ENCODE measurements at regions not wholly inside any gene's neighbourhood (a gene's known extent, or its start where the extent isn't known, plus 50 kb on each side); places are given as distances from the start of the nearest gene placed in this dataset.
"Not testable (repeated sequence)": the region's sequence is repeated elsewhere in the genome, so short reads cannot be mapped to it uniquely, and the experiment has no call there.

- DNase-seq, result peak in 1 of 3 experiments; percentile 23
Observed at GRCh38 chr13:60214213-60215055, 50.7 kb upstream of the DIAPH3 start.

DNA sequence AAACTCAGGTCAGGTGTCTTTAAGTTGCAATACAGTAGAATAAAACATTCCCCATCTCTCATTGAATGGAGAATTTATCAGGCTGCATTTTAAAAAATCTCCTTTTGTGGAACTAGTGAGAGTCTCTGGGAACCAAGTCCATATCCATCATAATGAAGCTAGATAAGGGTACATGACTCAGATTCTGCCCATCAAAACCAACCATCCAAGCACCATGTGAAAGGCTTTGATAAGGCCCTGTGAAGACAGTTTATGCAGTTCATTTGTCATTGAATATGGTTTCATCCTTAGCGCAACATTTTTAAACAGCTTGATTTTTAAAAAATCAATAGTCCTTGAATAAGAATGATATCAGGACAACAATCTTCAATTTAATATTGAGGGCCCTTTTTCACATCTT, 56.3 kb upstream of the DIAPH3 start:
- DNase-seq, result no peak

DNA sequence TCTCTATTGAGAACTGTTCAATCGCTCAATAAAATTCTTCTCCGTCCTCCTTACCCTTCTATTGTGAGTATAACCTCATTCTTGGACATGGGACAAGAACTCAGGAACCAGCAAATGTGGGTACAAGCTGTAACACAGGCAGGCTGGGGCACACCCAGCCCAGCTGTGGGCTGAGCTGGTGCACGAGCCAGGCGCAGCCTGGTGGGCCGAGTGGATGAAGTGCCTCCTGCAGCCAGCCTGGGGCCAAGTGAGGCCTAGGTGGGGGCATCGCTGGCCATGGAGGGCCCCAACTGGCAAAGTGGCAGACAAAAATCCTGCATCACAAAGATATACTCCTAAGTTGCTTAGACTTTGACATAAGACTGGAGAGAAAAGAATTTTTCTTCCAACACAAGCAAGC, 57.9 kb upstream of the DIAPH3 start:
- no peak for DNase-seq

- DNase-seq, result peak in 2 of 3 experiments; percentile 39 to 74
Observed at GRCh38 chr13:60226507-60226906, 62.8 kb upstream of the DIAPH3 start.

GRCh38 chr13:60227158-60227557, 63.4 kb upstream of the DIAPH3 start:
- no peak for DNase-seq

- peak in 2 of 3 experiments; percentile 58 to 88 for DNase-seq
Observed at GRCh38 chr13:60229708-60230272, 66.1 kb upstream of the DIAPH3 start.

DNA sequence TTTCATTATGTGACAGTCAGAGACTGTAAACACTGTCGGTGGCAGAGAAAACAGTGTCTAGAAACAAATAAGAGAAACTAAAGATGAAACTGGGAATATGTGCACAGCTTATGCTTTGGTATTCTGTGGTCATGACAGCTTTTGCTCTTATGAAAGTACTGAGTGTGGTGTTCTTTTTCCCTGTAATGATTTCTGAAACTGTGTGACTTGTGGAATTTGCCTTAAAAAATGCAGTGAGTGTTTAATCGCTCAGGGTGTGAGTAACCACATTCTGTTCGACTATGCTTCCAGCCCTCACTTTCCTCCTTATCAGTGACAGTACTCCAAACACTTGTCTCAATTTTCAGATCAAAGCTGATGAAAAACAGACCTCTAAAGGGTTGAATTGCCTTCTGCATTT, 66.9 kb upstream of the DIAPH3 start:
- DNase-seq, result no peak

GRCh38 chr13:60242043-60242595, 78.4 kb upstream of the DIAPH3 start:
- DNase-seq, result peak in 1 of 3 experiments; percentile 56

GRCh38 chr13:60244381-60244780, 80.7 kb upstream of the DIAPH3 start:
- DNase-seq, result no peak

- not testable (repeated sequence) for DNase-seq
Observed at GRCh38 chr13:60251419-60251818, 87.7 kb upstream of the DIAPH3 start.

DNA sequence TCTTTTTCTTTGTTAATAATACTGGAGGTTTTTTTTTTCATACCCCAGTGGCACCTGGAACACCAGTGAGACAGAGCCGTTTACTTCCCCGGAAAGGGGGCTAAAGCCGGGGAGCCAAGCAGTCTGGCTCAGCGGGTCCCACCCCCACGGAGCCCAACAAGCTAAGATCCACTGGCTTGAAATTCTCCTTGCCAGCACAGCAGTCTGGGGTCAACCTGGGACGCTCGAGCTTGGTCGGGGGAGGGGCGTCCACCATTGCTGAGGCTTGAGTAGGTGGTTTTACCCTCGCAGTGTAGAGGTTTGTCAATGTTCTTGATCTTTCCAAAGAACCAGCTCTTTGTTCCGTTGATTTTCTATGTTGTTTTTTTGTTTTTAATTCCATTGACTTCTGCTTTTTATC, 94.6 kb upstream of the DIAPH3 start:
- DNase-seq, result no peak

DNA sequence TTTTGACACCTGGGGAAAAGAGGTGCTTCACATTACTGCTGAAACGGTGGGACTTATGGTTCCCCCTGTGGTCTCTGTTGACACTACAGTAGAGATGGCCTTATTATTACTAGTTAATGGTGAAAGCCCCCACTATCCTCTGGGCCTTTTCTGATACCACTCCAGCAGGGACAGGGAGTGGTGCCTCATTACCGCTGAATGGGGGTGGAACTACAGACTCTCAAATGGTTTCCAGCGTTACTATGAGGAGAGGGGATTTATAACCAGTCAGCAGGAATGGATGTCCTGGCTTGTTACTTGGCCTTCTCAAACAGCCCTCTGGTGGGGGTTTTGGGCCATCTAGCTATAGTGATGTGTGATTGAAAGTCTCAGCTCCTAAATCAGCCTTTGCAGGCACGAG, 96.7 kb upstream of the DIAPH3 start:
- peak in 2 of 3 experiments; percentile 16 to 23 for DNase-seq

DNA sequence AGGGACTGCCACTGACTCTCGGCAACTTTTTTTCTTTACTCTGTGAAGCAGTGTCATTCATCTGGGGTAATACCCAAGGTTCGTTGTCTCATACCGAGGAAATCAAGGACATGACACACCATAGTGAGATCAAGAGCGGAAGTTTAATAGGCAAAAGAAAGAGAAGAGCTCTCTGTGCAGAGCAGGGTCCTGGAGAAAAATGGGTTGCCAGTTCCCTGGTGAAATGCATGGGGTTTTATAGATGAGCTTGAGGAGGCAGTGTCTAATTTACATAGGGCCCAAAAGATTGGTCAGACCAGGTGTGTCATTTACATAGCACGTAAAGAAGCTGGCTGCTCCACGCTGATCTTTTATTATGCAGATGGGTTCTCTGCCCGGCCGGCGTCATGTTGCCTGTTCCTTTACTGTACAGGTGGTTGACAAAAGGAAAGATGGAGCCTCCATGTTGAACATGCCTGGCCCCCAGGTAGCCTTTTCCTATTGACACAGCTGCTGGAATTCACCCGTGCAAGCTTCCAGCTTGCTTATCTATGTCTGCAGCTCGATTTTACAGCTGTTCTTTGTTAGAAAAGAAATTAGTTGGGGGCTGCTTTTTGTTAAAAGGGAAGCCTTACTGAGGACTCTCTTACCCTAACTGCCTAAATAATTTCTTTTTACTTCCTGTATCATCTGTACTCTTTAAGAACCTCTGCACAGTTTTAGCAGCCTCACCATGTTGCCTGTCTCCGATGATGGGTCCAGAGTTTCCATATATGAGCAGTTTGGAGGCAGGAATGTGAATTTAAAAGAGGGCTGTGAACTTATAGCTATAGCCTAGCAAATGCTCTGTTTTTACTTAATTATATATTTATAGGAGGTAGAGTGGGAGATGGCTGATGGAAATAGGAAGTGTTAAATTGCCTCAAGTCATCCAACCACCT, 98.0 kb upstream of the DIAPH3 start:
- peak; percentile 81 to 96 (median 94) for DNase-seq

- DNase-seq, result no peak
Observed at GRCh38 chr13:60265566-60265965, 101.8 kb upstream of the DIAPH3 start.

DNA sequence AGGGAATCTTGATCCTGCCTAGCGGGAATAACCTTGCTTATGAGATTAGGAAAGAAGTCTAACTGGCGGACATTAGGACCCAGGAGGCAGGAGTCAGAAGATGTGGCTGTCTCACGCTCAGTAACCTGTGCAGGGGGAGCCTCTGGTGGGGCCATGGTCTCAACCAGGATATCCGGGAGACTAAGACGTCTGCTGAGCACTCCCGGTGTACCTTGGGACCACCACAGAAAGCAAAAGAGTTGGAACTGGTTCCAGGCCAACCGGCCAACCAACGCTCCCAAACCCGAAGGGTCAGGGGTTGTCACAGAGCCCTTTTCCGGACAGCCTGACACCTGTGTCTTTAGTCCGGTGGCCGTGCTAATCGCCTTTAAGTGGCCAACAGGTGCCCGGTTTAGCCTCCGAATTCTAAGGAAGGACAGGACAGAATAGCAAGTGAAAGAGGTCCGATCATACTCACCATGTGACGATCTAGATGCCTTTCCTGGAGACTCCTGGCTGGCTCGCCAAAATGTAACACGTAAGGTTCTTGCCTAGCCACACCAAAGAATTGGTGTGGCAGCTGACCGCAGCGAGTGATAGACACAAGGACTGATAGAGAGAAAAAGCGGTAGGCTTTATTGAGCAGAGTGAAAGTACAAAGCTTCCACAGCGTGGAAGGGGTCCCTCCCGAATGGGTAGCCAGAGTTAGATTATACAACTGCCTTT, 103.9 kb upstream of the DIAPH3 start:
- peak; percentile 41 to 89 (median 86) for DNase-seq

DNA sequence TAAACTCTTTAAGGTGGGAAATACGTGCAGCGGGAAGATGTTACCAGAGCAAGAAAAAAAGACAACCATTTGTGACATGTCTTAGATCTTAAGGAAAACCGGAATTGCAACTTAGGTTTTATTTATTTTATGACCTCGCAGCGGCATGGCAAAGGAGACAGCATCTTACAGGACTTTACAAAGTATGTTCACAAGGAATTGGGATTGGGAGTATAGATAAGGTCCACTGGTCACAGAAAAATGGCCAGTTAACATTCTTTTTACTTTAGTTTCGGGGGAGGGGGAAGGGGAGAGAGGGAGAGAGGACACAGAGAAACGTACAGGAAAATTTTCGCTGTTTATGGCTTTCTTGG, 104.5 kb upstream of the DIAPH3 start:
- peak in 1 of 3 experiments; percentile 40 for DNase-seq

GRCh38 chr13:60273971-60274527, 110.3 kb upstream of the DIAPH3 start:
- no peak for DNase-seq

DNA sequence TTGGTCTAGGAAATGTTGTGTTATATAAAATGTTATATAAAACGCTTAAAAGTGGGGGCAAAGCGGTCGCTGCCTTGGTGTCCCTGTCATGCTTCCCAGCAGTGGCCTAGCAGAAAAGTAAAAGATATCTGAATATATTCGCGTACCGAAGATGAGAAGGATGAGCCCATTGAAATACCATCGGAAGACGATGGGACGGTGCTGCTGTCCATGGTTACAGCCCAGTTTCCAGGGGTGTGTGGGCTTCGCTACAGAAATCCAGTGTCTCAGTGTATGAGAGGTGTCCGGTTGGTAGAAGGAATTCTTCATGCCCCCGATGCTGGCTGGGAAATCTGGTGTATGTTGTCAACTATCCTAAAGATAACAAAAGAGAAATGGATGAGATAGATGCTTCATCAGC, 110.9 kb upstream of the DIAPH3 start:
- no peak for DNase-seq

- no peak for DNase-seq
Observed at GRCh38 chr13:60275208-60275607, 111.5 kb upstream of the DIAPH3 start.

GRCh38 chr13:60280524-60280923, 116.5 kb upstream of the TDRD3 start:
- not testable (repeated sequence) for DNase-seq

GRCh38 chr13:60282186-60282585, 114.8 kb upstream of the TDRD3 start:
- DNase-seq, result peak; percentile 62 to 92 (median 67)

- peak; percentile 25 to 92 (median 71) for DNase-seq
Observed at GRCh38 chr13:60282708-60283107, 114.3 kb upstream of the TDRD3 start.
